GM23338 (cell line): ENCODE measurements at regions not wholly inside any gene's neighbourhood (a gene's known extent, or its start where the extent isn't known, plus 50 kb on each side); places are given as distances from the start of the nearest gene placed in this dataset.

ENCODE experiments used
- CREB1 ChIP-seq: fragments of 250-450 bp; sonication (Bioruptor Pico); IDR thresholded peaks from 2 replicates; pipeline ENCODE4 v1.5.0; 2020; ENCODE audit warnings: low read depth, mild to moderate bottlenecking, moderate library complexity
- CTCF ChIP-seq, 2 experiments: fragments of 200-600 bp in 1 of 2; sonication (generic) in 1 of 2; conservative IDR thresholded peaks; 2 replicates each; pipeline versions ENCODE4 v1.5.1 to v1.6.1; 2016 to 2017; ENCODE audit warnings: antibody characterized with exemption in 2 of 2, low read depth in 2 of 2, mild to moderate bottlenecking in 2 of 2, moderate library complexity in 1 of 2
- ETS1 ChIP-seq: IDR thresholded peaks from 2 replicates; pipeline ENCODE4 v1.6.1; 2016; ENCODE audit warnings: antibody characterized with exemption
- EZH2 ChIP-seq: fragments of 200-600 bp; sonication (generic); IDR thresholded peaks from one replicate; pipeline ENCODE4 v1.8.0; 2017; ENCODE audit warnings: antibody characterized with exemption, mild to moderate bottlenecking, low read depth; ENCODE audit not compliant: unreplicated experiment
- EZH2phosphoT487 ChIP-seq: fragments of 200-600 bp; sonication (generic); IDR thresholded peaks from one replicate; pipeline ENCODE4 v1.8.1; 2018; ENCODE audit warnings: antibody characterized with exemption; ENCODE audit not compliant: unreplicated experiment
- JUNB ChIP-seq: IDR thresholded peaks from one replicate; pipeline ENCODE4 v1.6.1; 2016; ENCODE audit warnings: antibody characterized with exemption; ENCODE audit not compliant: unreplicated experiment
- POLR2AphosphoS5 ChIP-seq: IDR thresholded peaks from 2 replicates; pipeline ENCODE4 v1.6.1; 2016; ENCODE audit warnings: antibody characterized with exemption, low read depth
- ZNF331 ChIP-seq: fragments of 250-450 bp; sonication (Bioruptor Pico); IDR thresholded peaks from 2 replicates; pipeline ENCODE4 v1.5.0; 2020; ENCODE audit warnings: low read depth, mild to moderate bottlenecking, moderate library complexity

- TF ChIP-seq CTCF (conservative IDR thresholded peaks at IDR 0.05; ENCODE audit: low read depth in 2 of 2) (no peak), POLR2AphosphoS5 (no peak), EZH2 (no peak), EZH2phosphoT487 (no peak), JUNB (no peak), CREB1 (CRISPR knock-in tag) (no peak), ETS1 (no peak), ZNF331 (CRISPR knock-in tag) (no peak)
Measured at GRCh38 chr5:121780406-121780805, 71.3 kb upstream of the FTMT start.
